ENCODE measurements at regions not wholly inside any gene's neighbourhood (a gene's known extent, or its start where the extent isn't known, plus 50 kb on each side); places are given as distances from the start of the nearest gene placed in this dataset.

- Mint-ChIP-seq H3K4me1 (ENCODE audit: low read depth) (no peaks in the 10 kb centered on the region), H3K36me3 (ENCODE audit: low read depth) (peaks cover 6% of the 10 kb centered on the region; the same call in 1 of the 2 replicates), H3K9me3 (peaks cover 9% of the 10 kb centered on the region), H3K27me3 (ENCODE audit: insufficient read depth) (peaks cover 48% of the 10 kb centered on the region), H3K4me3 (no peak overlapping the region), H3K27ac (no peak overlapping the region)
- TF ChIP-seq, protein P1, sequence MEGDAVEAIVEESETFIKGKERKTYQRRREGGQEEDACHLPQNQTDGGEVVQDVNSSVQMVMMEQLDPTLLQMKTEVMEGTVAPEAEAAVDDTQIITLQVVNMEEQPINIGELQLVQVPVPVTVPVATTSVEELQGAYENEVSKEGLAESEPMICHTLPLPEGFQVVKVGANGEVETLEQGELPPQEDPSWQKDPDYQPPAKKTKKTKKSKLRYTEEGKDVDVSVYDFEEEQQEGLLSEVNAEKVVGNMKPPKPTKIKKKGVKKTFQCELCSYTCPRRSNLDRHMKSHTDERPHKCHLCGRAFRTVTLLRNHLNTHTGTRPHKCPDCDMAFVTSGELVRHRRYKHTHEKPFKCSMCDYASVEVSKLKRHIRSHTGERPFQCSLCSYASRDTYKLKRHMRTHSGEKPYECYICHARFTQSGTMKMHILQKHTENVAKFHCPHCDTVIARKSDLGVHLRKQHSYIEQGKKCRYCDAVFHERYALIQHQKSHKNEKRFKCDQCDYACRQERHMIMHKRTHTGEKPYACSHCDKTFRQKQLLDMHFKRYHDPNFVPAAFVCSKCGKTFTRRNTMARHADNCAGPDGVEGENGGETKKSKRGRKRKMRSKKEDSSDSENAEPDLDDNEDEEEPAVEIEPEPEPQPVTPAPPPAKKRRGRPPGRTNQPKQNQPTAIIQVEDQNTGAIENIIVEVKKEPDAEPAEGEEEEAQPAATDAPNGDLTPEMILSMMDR (IDR thresholded peaks at IDR 0.05), result no peak
- DNase-seq, result no peak
Observed at GRCh38 chr4:153034681-153035080, 98.6 kb downstream of the FHDC1 start.

GRCh38 chr4:153036931-153037482 is 100.9 kb downstream of the FHDC1 start:
- TF ChIP-seq, protein P1 (IDR thresholded peaks at IDR 0.05), result no peak
- no peaks in the 10 kb centered on the region for H3K9me3 Mint-ChIP-seq
- no peaks in the 10 kb centered on the region for H3K36me3 Mint-ChIP-seq (ENCODE audit: low read depth)
- H3K4me1 Mint-ChIP-seq (ENCODE audit: low read depth), result no peaks in the 10 kb centered on the region
- no peak for DNase-seq
- no peak overlapping the region for H3K27ac Mint-ChIP-seq
- H3K4me3 Mint-ChIP-seq, result no peak overlapping the region
- H3K27me3 Mint-ChIP-seq (ENCODE audit: insufficient read depth), result peaks cover 55% of the 10 kb centered on the region

DNA sequence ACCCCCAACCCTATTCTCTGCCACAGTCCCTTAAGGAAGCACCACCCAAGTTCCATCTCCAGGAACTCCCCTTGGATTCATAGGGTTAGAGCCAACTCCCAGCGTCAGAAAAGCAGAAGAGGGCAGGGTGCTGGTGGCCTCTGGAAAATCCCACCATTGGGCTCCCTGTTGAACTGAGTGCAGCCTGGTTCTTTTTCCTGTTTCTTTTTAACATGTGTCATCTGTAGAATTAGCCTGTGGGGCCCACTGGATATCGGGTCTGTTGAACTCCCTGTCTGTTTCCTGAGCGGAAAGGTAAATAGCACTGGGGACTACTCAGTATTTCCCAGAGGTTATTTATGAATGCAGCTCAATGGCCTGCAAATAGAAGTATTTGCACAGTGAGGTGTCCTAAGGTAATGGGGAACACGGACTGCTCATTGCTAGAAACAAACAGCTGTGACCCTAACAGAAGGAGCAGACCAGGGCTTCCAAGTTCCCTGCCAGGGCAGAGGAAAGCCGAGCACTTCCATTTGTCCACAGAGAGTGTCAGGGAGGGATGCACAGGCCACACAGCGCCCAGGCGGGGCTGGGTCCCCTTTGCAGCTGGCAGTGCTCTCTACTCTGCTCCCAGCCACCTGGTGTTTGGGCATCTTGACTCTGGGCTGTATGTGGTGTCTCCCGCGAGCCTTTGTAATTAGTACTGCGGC is 102.6 kb downstream of the FHDC1 start:
- no peak for DNase-seq
- Mint-ChIP-seq H3K27me3 (ENCODE audit: insufficient read depth) (peaks cover 50% of the 10 kb centered on the region), H3K4me3 (no peak overlapping the region), H3K27ac (no peak overlapping the region), H3K4me1 (ENCODE audit: low read depth) (no peaks in the 10 kb centered on the region), H3K36me3 (ENCODE audit: low read depth) (no peaks in the 10 kb centered on the region), H3K9me3 (no peaks in the 10 kb centered on the region)
- TF ChIP-seq, protein P1 (IDR thresholded peaks at IDR 0.05), result no peak

- Mint-ChIP-seq H3K4me1 (ENCODE audit: low read depth) (no peaks in the 10 kb centered on the region), H3K27ac (no peak overlapping the region), H3K27me3 (ENCODE audit: insufficient read depth) (peaks cover 45% of the 10 kb centered on the region), H3K4me3 (no peak overlapping the region), H3K36me3 (ENCODE audit: low read depth) (no peaks in the 10 kb centered on the region), H3K9me3 (no peaks in the 10 kb centered on the region)
- no peak for DNase-seq
- TF ChIP-seq, protein P1 (IDR thresholded peaks at IDR 0.05), result no peak
Observed at GRCh38 chr4:153039542-153040185, 103.5 kb downstream of the FHDC1 start.

- TF ChIP-seq, protein P1 (IDR thresholded peaks at IDR 0.05), result no peak
- no peaks in the 10 kb centered on the region for H3K36me3 Mint-ChIP-seq (ENCODE audit: low read depth)
- H3K4me3 Mint-ChIP-seq, result no peak overlapping the region
- no peak for DNase-seq
- no peaks in the 10 kb centered on the region for H3K4me1 Mint-ChIP-seq (ENCODE audit: low read depth)
- no peak overlapping the region for H3K27ac Mint-ChIP-seq
- H3K27me3 Mint-ChIP-seq (ENCODE audit: insufficient read depth), result peaks cover 45% of the 10 kb centered on the region
- H3K9me3 Mint-ChIP-seq, result no peaks in the 10 kb centered on the region
Observed at GRCh38 chr4:153040677-153041076, 104.6 kb downstream of the FHDC1 start.
